ENCODE measurements at regions not wholly inside any gene's neighbourhood (a gene's known extent, or its start where the extent isn't known, plus 50 kb on each side); places are given as distances from the start of the nearest gene placed in this dataset.
A peak's percentile ranks its signal among the peaks of the same experiment; 100 is the strongest.

GRCh38 chr2:148567716-148568115 is 76.8 kb upstream of the EPC2 start:
- FAIRE-seq: no peak
- TF ChIP-seq TAF1 (IDR thresholded peaks at IDR 0.05; ENCODE audit: borderline replicate concordance, low read depth, low read length) (no peak), POLR2AphosphoS5 (IDR thresholded peaks at IDR 0.05; ENCODE audit: low read depth, low read length) (no peak), POLR2A (IDR thresholded peaks at IDR 0.05; ENCODE audit: low read depth, low read length) (no peak)
- DNase-seq (ENCODE audit: insufficient read length): no peak

GRCh38 chr2:148568597-148568996 is 76.0 kb upstream of the EPC2 start:
- FAIRE-seq: no peak
- DNase-seq (ENCODE audit: insufficient read length): no peak
- no peak for TF ChIP-seq POLR2A (IDR thresholded peaks at IDR 0.05; ENCODE audit: low read depth, low read length)
- no peak for TF ChIP-seq POLR2AphosphoS5 (IDR thresholded peaks at IDR 0.05; ENCODE audit: low read depth, low read length)
- no peak for TF ChIP-seq TAF1 (IDR thresholded peaks at IDR 0.05; ENCODE audit: borderline replicate concordance, low read depth, low read length)

GRCh38 chr2:148569221-148569620 is 75.3 kb upstream of the EPC2 start:
- FAIRE-seq: no peak
- DNase-seq (ENCODE audit: insufficient read length): no peak
- TF ChIP-seq POLR2AphosphoS5 (IDR thresholded peaks at IDR 0.05; ENCODE audit: low read depth, low read length) (no peak), TAF1 (IDR thresholded peaks at IDR 0.05; ENCODE audit: borderline replicate concordance, low read depth, low read length) (no peak), POLR2A (IDR thresholded peaks at IDR 0.05; ENCODE audit: low read depth, low read length) (no peak)

- TF ChIP-seq POLR2A (IDR thresholded peaks at IDR 0.05; ENCODE audit: low read depth, low read length): no peak
- TF ChIP-seq TAF1 (IDR thresholded peaks at IDR 0.05; ENCODE audit: borderline replicate concordance, low read depth, low read length): no peak
- TF ChIP-seq POLR2AphosphoS5 (IDR thresholded peaks at IDR 0.05; ENCODE audit: low read depth, low read length): no peak
- FAIRE-seq (no peak), DNase-seq (ENCODE audit: insufficient read length) (no peak)
These were observed 73.6 kb upstream of the EPC2 start for GRCh38 chr2:148570989-148571388.

- no peak for TF ChIP-seq TAF1 (IDR thresholded peaks at IDR 0.05; ENCODE audit: borderline replicate concordance, low read depth, low read length)
- no peak for TF ChIP-seq POLR2A (IDR thresholded peaks at IDR 0.05; ENCODE audit: low read depth, low read length)
- no peak for TF ChIP-seq POLR2AphosphoS5 (IDR thresholded peaks at IDR 0.05; ENCODE audit: low read depth, low read length)
- FAIRE-seq: peak; percentile 5
- no peak for DNase-seq (ENCODE audit: insufficient read length)
These were observed 66.6 kb upstream of the EPC2 start for GRCh38 chr2:148577845-148578492.

GRCh38 chr2:148578493-148578884 is 66.1 kb upstream of the EPC2 start:
- TF ChIP-seq POLR2AphosphoS5 (IDR thresholded peaks at IDR 0.05; ENCODE audit: low read depth, low read length): no peak
- no peak for TF ChIP-seq TAF1 (IDR thresholded peaks at IDR 0.05; ENCODE audit: borderline replicate concordance, low read depth, low read length)
- no peak for TF ChIP-seq POLR2A (IDR thresholded peaks at IDR 0.05; ENCODE audit: low read depth, low read length)
- DNase-seq (ENCODE audit: insufficient read length): no peak
- peak; percentile 14 for FAIRE-seq

GRCh38 chr2:148582679-148583511 is 61.7 kb upstream of the EPC2 start:
- FAIRE-seq: no peak
- TF ChIP-seq TAF1 (IDR thresholded peaks at IDR 0.05; ENCODE audit: borderline replicate concordance, low read depth, low read length): no peak
- TF ChIP-seq POLR2A (IDR thresholded peaks at IDR 0.05; ENCODE audit: low read depth, low read length): no peak
- TF ChIP-seq POLR2AphosphoS5 (IDR thresholded peaks at IDR 0.05; ENCODE audit: low read depth, low read length): no peak

GRCh38 chr2:148585696-148586095 is 58.9 kb upstream of the EPC2 start:
- DNase-seq (ENCODE audit: insufficient read length): no peak
- no peak for TF ChIP-seq POLR2A (IDR thresholded peaks at IDR 0.05; ENCODE audit: low read depth, low read length)
- no peak for TF ChIP-seq TAF1 (IDR thresholded peaks at IDR 0.05; ENCODE audit: borderline replicate concordance, low read depth, low read length)
- TF ChIP-seq POLR2AphosphoS5 (IDR thresholded peaks at IDR 0.05; ENCODE audit: low read depth, low read length): no peak
- FAIRE-seq: no peak

More at GRCh38 chr2:148582679-148583511, 61.7 kb upstream of the EPC2 start:
- no peak for DNase-seq (ENCODE audit: insufficient read length)

- TF ChIP-seq POLR2AphosphoS5 (IDR thresholded peaks at IDR 0.05; ENCODE audit: low read depth, low read length): no peak
- TF ChIP-seq POLR2A (IDR thresholded peaks at IDR 0.05; ENCODE audit: low read depth, low read length): no peak
- no peak for TF ChIP-seq TAF1 (IDR thresholded peaks at IDR 0.05; ENCODE audit: borderline replicate concordance, low read depth, low read length)
- DNase-seq (ENCODE audit: insufficient read length) (no peak), FAIRE-seq (no peak)
These were observed 57.9 kb upstream of the EPC2 start for GRCh38 chr2:148586522-148587128.

- FAIRE-seq (no peak), DNase-seq (ENCODE audit: insufficient read length) (no peak)
- no peak for TF ChIP-seq POLR2A (IDR thresholded peaks at IDR 0.05; ENCODE audit: low read depth, low read length)
- TF ChIP-seq POLR2AphosphoS5 (IDR thresholded peaks at IDR 0.05; ENCODE audit: low read depth, low read length): no peak
- no peak for TF ChIP-seq TAF1 (IDR thresholded peaks at IDR 0.05; ENCODE audit: borderline replicate concordance, low read depth, low read length)
These were observed 53.9 kb upstream of the EPC2 start for GRCh38 chr2:148590612-148591011.

GRCh38 chr2:148592791-148593190 is 51.8 kb upstream of the EPC2 start:
- no peak for FAIRE-seq

More at GRCh38 chr2:148592791-148593190, 51.8 kb upstream of the EPC2 start:
- no peak for TF ChIP-seq POLR2A (IDR thresholded peaks at IDR 0.05; ENCODE audit: low read depth, low read length)
- no peak for TF ChIP-seq POLR2AphosphoS5 (IDR thresholded peaks at IDR 0.05; ENCODE audit: low read depth, low read length)
- no peak for TF ChIP-seq TAF1 (IDR thresholded peaks at IDR 0.05; ENCODE audit: borderline replicate concordance, low read depth, low read length)
- no peak for DNase-seq (ENCODE audit: insufficient read length)
